ENCODE measurements at regions not wholly inside any gene's neighbourhood (a gene's known extent, or its start where the extent isn't known, plus 50 kb on each side); places are given as distances from the start of the nearest gene placed in this dataset.

DNA sequence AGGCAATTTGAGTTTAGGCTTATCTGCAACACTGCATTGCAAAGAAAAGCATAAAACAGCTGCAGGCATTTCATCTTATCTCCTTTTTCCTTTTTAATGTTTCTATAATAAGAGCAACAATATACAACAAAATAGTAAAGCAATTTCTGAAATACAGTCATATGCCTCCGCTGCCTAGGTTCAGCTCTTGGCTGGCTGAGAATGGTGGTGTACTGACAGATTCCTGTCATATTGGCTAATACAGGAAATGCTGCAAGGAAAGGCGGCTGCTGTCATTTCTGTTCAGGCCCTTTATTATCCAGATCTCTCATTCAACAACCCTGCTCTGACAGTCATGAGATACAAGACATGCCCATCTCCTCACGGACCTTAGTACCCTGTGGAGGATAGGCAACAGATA is 677.0 kb downstream of the TAF11L14 start:
- DNase-seq (ENCODE audit: low spot score) (no peak), ATAC-seq (no peak)
- H4K20me1 ChIP-seq (replicated peaks; ENCODE audit: insufficient read depth) = no peaks in the 10 kb centered on the region
- no peak overlapping the region for H3K4me3 ChIP-seq
- TF ChIP-seq NANOG (IDR thresholded peaks at IDR 0.05; ENCODE audit: borderline replicate concordance) (no peak), CREB1 (CRISPR knock-in tag; IDR thresholded peaks at IDR 0.05; ENCODE audit: low read depth) (no peak), ETS1 (IDR thresholded peaks at IDR 0.05) (no peak), ZNF331 (CRISPR knock-in tag; IDR thresholded peaks at IDR 0.05; ENCODE audit: low read depth) (no peak), EZH2phosphoT487 (IDR thresholded peaks at IDR 0.05; ENCODE audit: unreplicated experiment) (no peak), EZH2 (IDR thresholded peaks at IDR 0.05; ENCODE audit: low read depth, unreplicated experiment) (no peak), POLR2AphosphoS5 (IDR thresholded peaks at IDR 0.05; ENCODE audit: low read depth) (no peak), JUNB (IDR thresholded peaks at IDR 0.05; ENCODE audit: unreplicated experiment) (no peak), ZNF114 (CRISPR knock-in tag; IDR thresholded peaks at IDR 0.05) (no peak), STAT1 (IDR thresholded peaks at IDR 0.05; ENCODE audit: unreplicated experiment) (no peak), CTCF (conservative IDR thresholded peaks at IDR 0.05; ENCODE audit: low read depth in 2 of 2) (no peak)
- TF ChIP-seq, protein P1, sequence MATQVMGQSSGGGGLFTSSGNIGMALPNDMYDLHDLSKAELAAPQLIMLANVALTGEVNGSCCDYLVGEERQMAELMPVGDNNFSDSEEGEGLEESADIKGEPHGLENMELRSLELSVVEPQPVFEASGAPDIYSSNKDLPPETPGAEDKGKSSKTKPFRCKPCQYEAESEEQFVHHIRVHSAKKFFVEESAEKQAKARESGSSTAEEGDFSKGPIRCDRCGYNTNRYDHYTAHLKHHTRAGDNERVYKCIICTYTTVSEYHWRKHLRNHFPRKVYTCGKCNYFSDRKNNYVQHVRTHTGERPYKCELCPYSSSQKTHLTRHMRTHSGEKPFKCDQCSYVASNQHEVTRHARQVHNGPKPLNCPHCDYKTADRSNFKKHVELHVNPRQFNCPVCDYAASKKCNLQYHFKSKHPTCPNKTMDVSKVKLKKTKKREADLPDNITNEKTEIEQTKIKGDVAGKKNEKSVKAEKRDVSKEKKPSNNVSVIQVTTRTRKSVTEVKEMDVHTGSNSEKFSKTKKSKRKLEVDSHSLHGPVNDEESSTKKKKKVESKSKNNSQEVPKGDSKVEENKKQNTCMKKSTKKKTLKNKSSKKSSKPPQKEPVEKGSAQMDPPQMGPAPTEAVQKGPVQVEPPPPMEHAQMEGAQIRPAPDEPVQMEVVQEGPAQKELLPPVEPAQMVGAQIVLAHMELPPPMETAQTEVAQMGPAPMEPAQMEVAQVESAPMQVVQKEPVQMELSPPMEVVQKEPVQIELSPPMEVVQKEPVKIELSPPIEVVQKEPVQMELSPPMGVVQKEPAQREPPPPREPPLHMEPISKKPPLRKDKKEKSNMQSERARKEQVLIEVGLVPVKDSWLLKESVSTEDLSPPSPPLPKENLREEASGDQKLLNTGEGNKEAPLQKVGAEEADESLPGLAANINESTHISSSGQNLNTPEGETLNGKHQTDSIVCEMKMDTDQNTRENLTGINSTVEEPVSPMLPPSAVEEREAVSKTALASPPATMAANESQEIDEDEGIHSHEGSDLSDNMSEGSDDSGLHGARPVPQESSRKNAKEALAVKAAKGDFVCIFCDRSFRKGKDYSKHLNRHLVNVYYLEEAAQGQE (IDR thresholded peaks at IDR 0.05; ENCODE audit: unreplicated experiment) = no peak
- TF ChIP-seq, protein P2, sequence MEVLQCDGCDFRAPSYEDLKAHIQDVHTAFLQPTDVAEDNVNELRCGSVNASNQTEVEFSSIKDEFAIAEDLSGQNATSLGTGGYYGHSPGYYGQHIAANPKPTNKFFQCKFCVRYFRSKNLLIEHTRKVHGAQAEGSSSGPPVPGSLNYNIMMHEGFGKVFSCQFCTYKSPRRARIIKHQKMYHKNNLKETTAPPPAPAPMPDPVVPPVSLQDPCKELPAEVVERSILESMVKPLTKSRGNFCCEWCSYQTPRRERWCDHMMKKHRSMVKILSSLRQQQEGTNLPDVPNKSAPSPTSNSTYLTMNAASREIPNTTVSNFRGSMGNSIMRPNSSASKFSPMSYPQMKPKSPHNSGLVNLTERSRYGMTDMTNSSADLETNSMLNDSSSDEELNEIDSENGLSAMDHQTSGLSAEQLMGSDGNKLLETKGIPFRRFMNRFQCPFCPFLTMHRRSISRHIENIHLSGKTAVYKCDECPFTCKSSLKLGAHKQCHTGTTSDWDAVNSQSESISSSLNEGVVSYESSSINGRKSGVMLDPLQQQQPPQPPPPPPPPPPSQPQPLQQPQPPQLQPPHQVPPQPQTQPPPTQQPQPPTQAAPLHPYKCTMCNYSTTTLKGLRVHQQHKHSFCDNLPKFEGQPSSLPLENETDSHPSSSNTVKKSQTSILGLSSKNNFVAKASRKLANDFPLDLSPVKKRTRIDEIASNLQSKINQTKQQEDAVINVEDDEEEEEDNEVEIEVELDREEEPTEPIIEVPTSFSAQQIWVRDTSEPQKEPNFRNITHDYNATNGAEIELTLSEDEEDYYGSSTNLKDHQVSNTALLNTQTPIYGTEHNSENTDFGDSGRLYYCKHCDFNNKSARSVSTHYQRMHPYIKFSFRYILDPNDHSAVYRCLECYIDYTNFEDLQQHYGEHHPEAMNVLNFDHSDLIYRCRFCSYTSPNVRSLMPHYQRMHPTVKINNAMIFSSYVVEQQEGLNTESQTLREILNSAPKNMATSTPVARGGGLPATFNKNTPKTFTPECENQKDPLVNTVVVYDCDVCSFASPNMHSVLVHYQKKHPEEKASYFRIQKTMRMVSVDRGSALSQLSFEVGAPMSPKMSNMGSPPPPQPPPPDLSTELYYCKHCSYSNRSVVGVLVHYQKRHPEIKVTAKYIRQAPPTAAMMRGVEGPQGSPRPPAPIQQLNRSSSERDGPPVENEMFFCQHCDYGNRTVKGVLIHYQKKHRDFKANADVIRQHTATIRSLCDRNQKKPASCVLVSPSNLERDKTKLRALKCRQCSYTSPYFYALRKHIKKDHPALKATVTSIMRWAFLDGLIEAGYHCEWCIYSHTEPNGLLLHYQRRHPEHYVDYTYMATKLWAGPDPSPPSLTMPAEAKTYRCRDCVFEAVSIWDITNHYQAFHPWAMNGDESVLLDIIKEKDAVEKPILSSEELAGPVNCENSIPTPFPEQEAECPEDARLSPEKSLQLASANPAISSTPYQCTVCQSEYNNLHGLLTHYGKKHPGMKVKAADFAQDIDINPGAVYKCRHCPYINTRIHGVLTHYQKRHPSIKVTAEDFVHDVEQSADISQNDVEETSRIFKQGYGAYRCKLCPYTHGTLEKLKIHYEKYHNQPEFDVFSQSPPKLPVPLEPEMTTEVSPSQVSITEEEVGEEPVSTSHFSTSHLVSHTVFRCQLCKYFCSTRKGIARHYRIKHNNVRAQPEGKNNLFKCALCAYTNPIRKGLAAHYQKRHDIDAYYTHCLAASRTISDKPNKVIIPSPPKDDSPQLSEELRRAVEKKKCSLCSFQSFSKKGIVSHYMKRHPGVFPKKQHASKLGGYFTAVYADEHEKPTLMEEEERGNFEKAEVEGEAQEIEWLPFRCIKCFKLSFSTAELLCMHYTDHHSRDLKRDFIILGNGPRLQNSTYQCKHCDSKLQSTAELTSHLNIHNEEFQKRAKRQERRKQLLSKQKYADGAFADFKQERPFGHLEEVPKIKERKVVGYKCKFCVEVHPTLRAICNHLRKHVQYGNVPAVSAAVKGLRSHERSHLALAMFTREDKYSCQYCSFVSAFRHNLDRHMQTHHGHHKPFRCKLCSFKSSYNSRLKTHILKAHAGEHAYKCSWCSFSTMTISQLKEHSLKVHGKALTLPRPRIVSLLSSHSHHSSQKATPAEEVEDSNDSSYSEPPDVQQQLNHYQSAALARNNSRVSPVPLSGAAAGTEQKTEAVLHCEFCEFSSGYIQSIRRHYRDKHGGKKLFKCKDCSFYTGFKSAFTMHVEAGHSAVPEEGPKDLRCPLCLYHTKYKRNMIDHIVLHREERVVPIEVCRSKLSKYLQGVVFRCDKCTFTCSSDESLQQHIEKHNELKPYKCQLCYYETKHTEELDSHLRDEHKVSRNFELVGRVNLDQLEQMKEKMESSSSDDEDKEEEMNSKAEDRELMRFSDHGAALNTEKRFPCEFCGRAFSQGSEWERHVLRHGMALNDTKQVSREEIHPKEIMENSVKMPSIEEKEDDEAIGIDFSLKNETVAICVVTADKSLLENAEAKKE (CRISPR knock-in tag; IDR thresholded peaks at IDR 0.05) = no peak
- H3K27ac Mint-ChIP-seq = no peak overlapping the region
- H3F3A ChIP-seq (replicated peaks; ENCODE audit: low read depth) = no peaks in the 10 kb centered on the region
- H3K4me1 Mint-ChIP-seq = no peaks in the 10 kb centered on the region
- H3K36me3 ChIP-seq (ENCODE audit: insufficient read depth) = no peaks in the 10 kb centered on the region
- peaks cover 20% of the 10 kb centered on the region; the same call in 2 of the 3 replicates for H3K36me3 Mint-ChIP-seq (ENCODE audit: low read depth)
- H3K4me2 ChIP-seq = no peak overlapping the region
- no peak overlapping the region for H2AFZ ChIP-seq
- H3K4me1 ChIP-seq (ENCODE audit: insufficient read depth) = no peaks in the 10 kb centered on the region
- H3K79me2 ChIP-seq (replicated peaks; ENCODE audit: insufficient read depth) = no peaks in the 10 kb centered on the region
- H3K27ac ChIP-seq (ENCODE audit: low read depth) = no peak overlapping the region
- H3K9me3 Mint-ChIP-seq = peaks cover 38% of the 10 kb centered on the region; the same call in 2 of the 3 replicates
- H3K9me2 ChIP-seq (ENCODE audit: insufficient read depth) = no peaks in the 10 kb centered on the region
- H3K27me3 ChIP-seq (ENCODE audit: insufficient read depth) = no peaks in the 10 kb centered on the region
- peaks cover 5% of the 10 kb centered on the region for H3K27me3 Mint-ChIP-seq (ENCODE audit: insufficient read depth, low read depth, poor library complexity)
- no peak overlapping the region for H3K4me3 Mint-ChIP-seq
